ENCODE measurements at regions not wholly inside any gene's neighbourhood (a gene's known extent, or its start where the extent isn't known, plus 50 kb on each side); places are given as distances from the start of the nearest gene placed in this dataset.

- H3K27ac ChIP-seq, result no peak overlapping the region
- TF ChIP-seq CTCF (conservative IDR thresholded peaks at IDR 0.05) (no peak), ZFX (IDR thresholded peaks at IDR 0.05) (no peak)
These were observed 529.6 kb upstream of the IGFBP7 start for GRCh38 chr4:57639561-57640382.

- TF ChIP-seq CTCF (conservative IDR thresholded peaks at IDR 0.05), result no peak
- no peak for TF ChIP-seq ZFX (IDR thresholded peaks at IDR 0.05)
- no peak overlapping the region for H3K27ac ChIP-seq
These were observed 525.7 kb upstream of the IGFBP7 start for GRCh38 chr4:57635910-57636309.

- TF ChIP-seq CTCF (conservative IDR thresholded peaks at IDR 0.05) (no peak), ZFX (IDR thresholded peaks at IDR 0.05) (no peak)
- no peak overlapping the region for H3K27ac ChIP-seq
These were observed 523.2 kb upstream of the IGFBP7 start for GRCh38 chr4:57633212-57633859.

- TF ChIP-seq ZFX (IDR thresholded peaks at IDR 0.05) (no peak), CTCF (conservative IDR thresholded peaks at IDR 0.05) (no peak)
These were observed 522.4 kb upstream of the IGFBP7 start for GRCh38 chr4:57632564-57632963.

GRCh38 chr4:57631147-57631546 lies 521.0 kb upstream of the IGFBP7 start:
- TF ChIP-seq ZFX (IDR thresholded peaks at IDR 0.05) (no peak), CTCF (conservative IDR thresholded peaks at IDR 0.05) (no peak)
- no peak overlapping the region for H3K27ac ChIP-seq

More at GRCh38 chr4:57632564-57632963, 522.4 kb upstream of the IGFBP7 start:
- no peak overlapping the region for H3K27ac ChIP-seq

GRCh38 chr4:57628004-57628403 lies 517.8 kb upstream of the IGFBP7 start:
- H3K27ac ChIP-seq, result no peak overlapping the region
- TF ChIP-seq CTCF (conservative IDR thresholded peaks at IDR 0.05), result no peak
- no peak for TF ChIP-seq ZFX (IDR thresholded peaks at IDR 0.05)

- no peak for TF ChIP-seq CTCF (conservative IDR thresholded peaks at IDR 0.05)
- no peak for TF ChIP-seq ZFX (IDR thresholded peaks at IDR 0.05)
- no peak overlapping the region for H3K27ac ChIP-seq
These were observed 504.2 kb upstream of the IGFBP7 start for GRCh38 chr4:57614257-57614932.
